IMR-90 (cell line): ENCODE measurements at regions not wholly inside any gene's neighbourhood (a gene's known extent, or its start where the extent isn't known, plus 50 kb on each side); places are given as distances from the start of the nearest gene placed in this dataset.

Experiments
- BHLHE40 ChIP-seq: fragments of 150-350 bp; IDR thresholded peaks from 2 replicates; pipeline ENCODE4 v1.6.1; 2016; ENCODE audit warnings: mild to moderate bottlenecking, low read depth, low read length
- CEBPB ChIP-seq: IDR thresholded peaks from 2 replicates; pipeline ENCODE4 v1.6.1; 2012; ENCODE audit warnings: low read depth, low read length, improper control_type of control experiment
- CHD1 ChIP-seq: IDR thresholded peaks from 2 replicates; pipeline ENCODE4 v1.6.1; 2012; ENCODE audit warnings: low read depth, low read length, improper control_type of control experiment
- CTCF ChIP-seq: conservative IDR thresholded peaks from 2 replicates; pipeline ENCODE4 v1.5.1; 2012; ENCODE audit warnings: mild to moderate bottlenecking, low read depth, low read length, improper control_type of control experiment
- FOS ChIP-seq: fragments of 150-350 bp; IDR thresholded peaks from 2 replicates; pipeline ENCODE4 v1.6.1; 2016; ENCODE audit warnings: low read depth, low read length
- MAFK ChIP-seq: IDR thresholded peaks from 2 replicates; pipeline ENCODE4 v1.6.1; 2012; ENCODE audit warnings: low read depth, low read length, improper control_type of control experiment
- MAZ ChIP-seq: IDR thresholded peaks from 2 replicates; pipeline ENCODE4 v1.6.1; 2012; ENCODE audit warnings: low read depth, mild to moderate bottlenecking, low read length, improper control_type of control experiment, moderate library complexity, borderline replicate concordance
- MXI1 ChIP-seq: IDR thresholded peaks from 2 replicates; pipeline ENCODE4 v1.6.1; 2012; ENCODE audit warnings: low read depth, mild to moderate bottlenecking, low read length, moderate library complexity, borderline replicate concordance
- POLR2A ChIP-seq: IDR thresholded peaks from 2 replicates; pipeline ENCODE4 v1.6.1; 2012; ENCODE audit warnings: mild to moderate bottlenecking, low read depth, low read length
- RCOR1 ChIP-seq: IDR thresholded peaks from 2 replicates; pipeline ENCODE4 v1.6.1; 2012; ENCODE audit warnings: mild to moderate bottlenecking, low read length, improper control_type of control experiment; ENCODE audit not compliant: insufficient replicate concordance
- RFX5 ChIP-seq: IDR thresholded peaks from 2 replicates; pipeline ENCODE4 v1.8.0; 2012; ENCODE audit warnings: low read depth, mild to moderate bottlenecking, low read length, moderate library complexity
- SMC3 ChIP-seq: fragments of 150-350 bp; IDR thresholded peaks from 2 replicates; pipeline ENCODE4 v1.6.1; 2016; ENCODE audit warnings: low read depth, mild to moderate bottlenecking, antibody characterized with exemption, low read length, moderate library complexity
- TF ChIP-seq, protein P1 (sequence below): fragments of 150-350 bp; IDR thresholded peaks from 2 replicates; pipeline ENCODE4 v1.6.1; 2017; ENCODE audit warnings: mild to moderate bottlenecking, antibody characterized with exemption, low read length, low read depth

- TF ChIP-seq CTCF: no peak
- TF ChIP-seq BHLHE40: no peak
- TF ChIP-seq CEBPB: no peak
- TF ChIP-seq, protein P1, sequence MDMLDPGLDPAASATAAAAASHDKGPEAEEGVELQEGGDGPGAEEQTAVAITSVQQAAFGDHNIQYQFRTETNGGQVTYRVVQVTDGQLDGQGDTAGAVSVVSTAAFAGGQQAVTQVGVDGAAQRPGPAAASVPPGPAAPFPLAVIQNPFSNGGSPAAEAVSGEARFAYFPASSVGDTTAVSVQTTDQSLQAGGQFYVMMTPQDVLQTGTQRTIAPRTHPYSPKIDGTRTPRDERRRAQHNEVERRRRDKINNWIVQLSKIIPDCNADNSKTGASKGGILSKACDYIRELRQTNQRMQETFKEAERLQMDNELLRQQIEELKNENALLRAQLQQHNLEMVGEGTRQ: no peak
- TF ChIP-seq RCOR1: no peak
- no peak for TF ChIP-seq POLR2A
- TF ChIP-seq FOS: no peak
- TF ChIP-seq CHD1: no peak
- no peak for TF ChIP-seq MAFK
- TF ChIP-seq SMC3: no peak
- TF ChIP-seq MXI1: no peak
- no peak for TF ChIP-seq RFX5
- no peak for TF ChIP-seq MAZ
Measured at GRCh38 chr5:44028226-44028625, 361.0 kb downstream of the FGF10 start.
